ENCODE measurements at regions not wholly inside any gene's neighbourhood (a gene's known extent, or its start where the extent isn't known, plus 50 kb on each side); places are given as distances from the start of the nearest gene placed in this dataset.

DNA sequence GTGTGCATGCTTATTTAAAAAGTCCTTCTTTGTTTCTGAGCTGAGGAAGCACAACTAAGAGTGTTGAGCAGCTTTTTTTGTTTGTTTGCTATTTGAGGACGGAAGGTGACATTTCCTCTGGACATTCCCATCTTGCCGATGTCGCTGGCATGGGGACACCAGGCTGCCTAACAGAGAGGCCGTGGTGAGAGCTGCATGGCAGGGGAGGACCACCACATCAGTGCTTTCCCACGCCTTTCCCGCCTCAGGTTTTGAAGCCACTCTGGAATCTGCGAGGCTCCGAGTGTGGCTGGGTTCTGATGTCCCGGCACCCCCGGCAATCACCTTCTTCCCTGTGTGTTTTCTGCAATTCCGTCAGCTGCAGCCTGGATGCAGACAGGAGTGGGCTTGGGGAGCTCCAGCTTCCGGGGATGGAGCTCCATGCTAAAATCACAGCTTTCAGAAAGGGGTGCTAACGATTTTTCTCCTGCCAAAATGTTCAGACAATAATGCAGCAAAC, 259.8 kb upstream of the IRX4 start:
- Histone ChIP-seq H3K27me3 (ENCODE audit: control insufficient read depth, insufficient read depth, low read length) (no peaks in the 10 kb centered on the region), H3K36me3 (ENCODE audit: control insufficient read depth, insufficient read depth, low read length) (no peaks in the 10 kb centered on the region), H3K4me3 (ENCODE audit: low read depth, low read length) (no peak overlapping the region)
- ChIA-PET CTCF (no interaction called here), POLR2A (no interaction called here)
- TF ChIP-seq, protein P1, sequence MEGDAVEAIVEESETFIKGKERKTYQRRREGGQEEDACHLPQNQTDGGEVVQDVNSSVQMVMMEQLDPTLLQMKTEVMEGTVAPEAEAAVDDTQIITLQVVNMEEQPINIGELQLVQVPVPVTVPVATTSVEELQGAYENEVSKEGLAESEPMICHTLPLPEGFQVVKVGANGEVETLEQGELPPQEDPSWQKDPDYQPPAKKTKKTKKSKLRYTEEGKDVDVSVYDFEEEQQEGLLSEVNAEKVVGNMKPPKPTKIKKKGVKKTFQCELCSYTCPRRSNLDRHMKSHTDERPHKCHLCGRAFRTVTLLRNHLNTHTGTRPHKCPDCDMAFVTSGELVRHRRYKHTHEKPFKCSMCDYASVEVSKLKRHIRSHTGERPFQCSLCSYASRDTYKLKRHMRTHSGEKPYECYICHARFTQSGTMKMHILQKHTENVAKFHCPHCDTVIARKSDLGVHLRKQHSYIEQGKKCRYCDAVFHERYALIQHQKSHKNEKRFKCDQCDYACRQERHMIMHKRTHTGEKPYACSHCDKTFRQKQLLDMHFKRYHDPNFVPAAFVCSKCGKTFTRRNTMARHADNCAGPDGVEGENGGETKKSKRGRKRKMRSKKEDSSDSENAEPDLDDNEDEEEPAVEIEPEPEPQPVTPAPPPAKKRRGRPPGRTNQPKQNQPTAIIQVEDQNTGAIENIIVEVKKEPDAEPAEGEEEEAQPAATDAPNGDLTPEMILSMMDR (IDR thresholded peaks at IDR 0.05; ENCODE audit: insufficient read depth, low read depth, low read length) = no peak
- no peak for DNase-seq (ENCODE audit: low read depth)

- DNase-seq (ENCODE audit: low read depth) = no peak
- H3K36me3 ChIP-seq (ENCODE audit: control insufficient read depth, insufficient read depth, low read length) = no peaks in the 10 kb centered on the region
- ChIA-PET CTCF (no interaction called here), POLR2A (no interaction called here)
- no peak overlapping the region for H3K4me3 ChIP-seq (ENCODE audit: low read depth, low read length)
- H3K27me3 ChIP-seq (ENCODE audit: control insufficient read depth, insufficient read depth, low read length) = no peaks in the 10 kb centered on the region
- TF ChIP-seq, protein P1 (IDR thresholded peaks at IDR 0.05; ENCODE audit: insufficient read depth, low read depth, low read length) = no peak
These were observed 258.7 kb upstream of the IRX4 start for GRCh38 chr5:2141254-2142000.

GRCh38 chr5:2140501-2141175, 257.9 kb upstream of the IRX4 start:
- H3K27me3 ChIP-seq (ENCODE audit: control insufficient read depth, insufficient read depth, low read length) = no peaks in the 10 kb centered on the region

DNA sequence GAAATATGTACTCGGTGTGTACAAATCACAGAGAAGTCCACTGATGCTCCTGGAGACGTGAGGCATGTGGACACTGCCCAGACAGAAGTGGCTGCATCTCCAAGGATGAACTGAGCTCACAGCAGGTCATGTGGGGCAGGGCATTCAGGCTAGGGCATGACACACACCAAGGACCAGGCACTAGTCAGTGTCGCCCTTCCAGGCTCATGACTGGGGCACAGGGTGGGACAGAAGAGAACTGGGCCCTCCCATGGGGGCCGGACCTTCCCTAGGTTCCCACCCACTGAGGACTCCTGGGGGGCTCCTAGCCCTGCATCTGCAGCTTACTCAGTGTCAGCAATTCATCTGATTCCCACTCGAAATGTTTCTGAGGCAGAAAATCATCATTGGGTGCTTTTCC, 256.8 kb upstream of the IRX4 start:
- ChIA-PET CTCF (no interaction called here), POLR2A (no interaction called here)
- Histone ChIP-seq H3K36me3 (ENCODE audit: control insufficient read depth, insufficient read depth, low read length) (no peaks in the 10 kb centered on the region), H3K27me3 (ENCODE audit: control insufficient read depth, insufficient read depth, low read length) (no peaks in the 10 kb centered on the region), H3K4me3 (ENCODE audit: low read depth, low read length) (no peak overlapping the region)
- TF ChIP-seq, protein P1 (IDR thresholded peaks at IDR 0.05; ENCODE audit: insufficient read depth, low read depth, low read length) = no peak
- DNase-seq (ENCODE audit: low read depth) = no peak

More at GRCh38 chr5:2140501-2141175, 257.9 kb upstream of the IRX4 start:
- ChIA-PET POLR2A (no interaction called here), CTCF (no interaction called here)
- DNase-seq (ENCODE audit: low read depth) = no peak
- TF ChIP-seq, protein P1 (IDR thresholded peaks at IDR 0.05; ENCODE audit: insufficient read depth, low read depth, low read length) = no peak
- H3K4me3 ChIP-seq (ENCODE audit: low read depth, low read length) = no peak overlapping the region
- H3K36me3 ChIP-seq (ENCODE audit: control insufficient read depth, insufficient read depth, low read length) = no peaks in the 10 kb centered on the region

GRCh38 chr5:2138896-2139295, 256.2 kb upstream of the IRX4 start:
- DNase-seq (ENCODE audit: low read depth) = no peak
- Histone ChIP-seq H3K4me3 (ENCODE audit: low read depth, low read length) (no peak overlapping the region), H3K27me3 (ENCODE audit: control insufficient read depth, insufficient read depth, low read length) (no peaks in the 10 kb centered on the region), H3K36me3 (ENCODE audit: control insufficient read depth, insufficient read depth, low read length) (no peaks in the 10 kb centered on the region)
- ChIA-PET CTCF (no interaction called here), POLR2A (no interaction called here)
- TF ChIP-seq, protein P1 (IDR thresholded peaks at IDR 0.05; ENCODE audit: insufficient read depth, low read depth, low read length) = no peak

Measured in BJ (cell line).